PC-3 (cell line): ENCODE measurements at regions not wholly inside any gene's neighbourhood (a gene's known extent, or its start where the extent isn't known, plus 50 kb on each side); places are given as distances from the start of the nearest gene placed in this dataset.

ENCODE experiments used
- EZH2phosphoT487 ChIP-seq: fragments of 300-600 bp; sonication (generic); IDR thresholded peaks from 2 replicates; pipeline ENCODE4 v1.6.1; 2018; ENCODE audit warnings: mild to moderate bottlenecking, antibody characterized with exemption, low read length, borderline replicate concordance
- TF ChIP-seq, protein P1 (sequence below): fragments of 300-600 bp; sonication (generic); conservative IDR thresholded peaks from 2 replicates; pipeline ENCODE4 v1.5.1; 2017; ENCODE audit warnings: antibody characterized with exemption, low read depth, mild to moderate bottlenecking, low read length

DNA sequence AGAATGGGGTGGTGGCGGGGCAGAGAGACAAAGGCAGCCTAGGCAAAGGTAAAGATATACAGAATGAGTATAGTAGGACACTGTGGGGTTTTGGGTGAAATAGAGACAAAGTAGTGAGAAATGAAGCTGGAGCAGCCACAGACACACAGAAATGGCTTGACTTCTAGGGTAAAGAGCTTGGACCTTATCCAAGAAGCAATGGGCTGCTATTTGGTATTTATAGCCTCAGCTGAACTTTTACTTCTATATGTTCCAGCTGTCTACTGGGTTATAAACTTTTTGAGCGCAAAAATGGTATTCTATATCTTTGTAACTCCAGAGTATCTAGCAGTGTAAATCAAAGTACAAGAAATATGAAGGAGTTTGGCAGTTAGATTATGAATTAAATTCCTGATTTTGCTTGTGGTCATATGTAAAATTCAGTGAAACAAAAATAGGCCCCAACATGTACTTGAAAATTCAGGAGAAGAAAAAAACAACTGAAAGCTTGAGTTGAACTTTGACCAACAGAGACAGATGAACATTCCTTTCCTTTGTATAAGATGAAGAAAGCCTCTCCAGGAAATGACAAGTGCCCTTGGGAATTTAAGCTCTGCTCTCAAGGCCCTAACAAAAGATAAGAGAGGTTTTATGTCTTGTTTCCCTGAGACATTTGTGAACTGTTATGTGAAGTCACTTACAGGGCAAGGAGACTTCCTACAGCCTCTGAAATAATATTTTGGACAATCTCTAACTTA lies 64.6 kb upstream of the XIST start:
- TF ChIP-seq, protein P1, sequence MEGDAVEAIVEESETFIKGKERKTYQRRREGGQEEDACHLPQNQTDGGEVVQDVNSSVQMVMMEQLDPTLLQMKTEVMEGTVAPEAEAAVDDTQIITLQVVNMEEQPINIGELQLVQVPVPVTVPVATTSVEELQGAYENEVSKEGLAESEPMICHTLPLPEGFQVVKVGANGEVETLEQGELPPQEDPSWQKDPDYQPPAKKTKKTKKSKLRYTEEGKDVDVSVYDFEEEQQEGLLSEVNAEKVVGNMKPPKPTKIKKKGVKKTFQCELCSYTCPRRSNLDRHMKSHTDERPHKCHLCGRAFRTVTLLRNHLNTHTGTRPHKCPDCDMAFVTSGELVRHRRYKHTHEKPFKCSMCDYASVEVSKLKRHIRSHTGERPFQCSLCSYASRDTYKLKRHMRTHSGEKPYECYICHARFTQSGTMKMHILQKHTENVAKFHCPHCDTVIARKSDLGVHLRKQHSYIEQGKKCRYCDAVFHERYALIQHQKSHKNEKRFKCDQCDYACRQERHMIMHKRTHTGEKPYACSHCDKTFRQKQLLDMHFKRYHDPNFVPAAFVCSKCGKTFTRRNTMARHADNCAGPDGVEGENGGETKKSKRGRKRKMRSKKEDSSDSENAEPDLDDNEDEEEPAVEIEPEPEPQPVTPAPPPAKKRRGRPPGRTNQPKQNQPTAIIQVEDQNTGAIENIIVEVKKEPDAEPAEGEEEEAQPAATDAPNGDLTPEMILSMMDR: no peak
- no peak for TF ChIP-seq EZH2phosphoT487
